PC-9 (cell line): ENCODE measurements at regions not wholly inside any gene's neighbourhood (a gene's known extent, or its start where the extent isn't known, plus 50 kb on each side); places are given as distances from the start of the nearest gene placed in this dataset.

Source experiments
- BruUV-seq: library from RNA; stranded (reverse); fragments of 400-500 nt; replicated peaks from 2 replicates; lab custom pipeline; 2021; lab: Mats Ljungman, UMichigan
- CTCF ChIA-PET: fragments of 300-600 bp; sonication (Branson Sonifier 250); formaldehyde crosslinking; loops from one replicate; lab custom pipeline; 2022; ENCODE audit warnings: antibody characterized with exemption; lab: Charles Lee
- POLR2A ChIA-PET: fragments of 300-600 bp; sonication (Branson Sonifier 250); formaldehyde crosslinking; loops from one replicate; lab custom pipeline; 2022; ENCODE audit warnings: antibody characterized with exemption; ENCODE audit not compliant: unreplicated experiment; lab: Charles Lee
- DNase-seq, 2 experiments: peaks; one replicate each; pipeline versions ENCODE4 v3.0.0 to v3.0.0-alpha.2; 2015 to 2022; ENCODE audit warnings: mixed read lengths in 1 of 2
- H2AFZ ChIP-seq: fragments of 200-600 bp; sonication (generic); 2 replicates; pipeline ENCODE4 v1.8.1; 2017; ENCODE audit warnings: antibody characterized with exemption
- H3F3A ChIP-seq: fragments of 200-600 bp; sonication (generic); 2 replicates; pipeline ENCODE4 v1.8.1; 2017; ENCODE audit warnings: antibody characterized with exemption, mild to moderate bottlenecking, low read depth; ENCODE audit not compliant: insufficient read depth
- H3K27ac ChIP-seq: fragments of 200-600 bp; sonication (generic); 2 replicates; pipeline ENCODE4 v1.6.1; 2016; ENCODE audit warnings: mixed run types
- H3K27me3 ChIP-seq: fragments of 200-600 bp; sonication (generic); 2 replicates; pipeline ENCODE4 v1.6.1; 2016; ENCODE audit warnings: low read depth, mixed run types; ENCODE audit not compliant: insufficient read depth
- H3K36me3 ChIP-seq: fragments of 200-600 bp; sonication (generic); 2 replicates; pipeline ENCODE4 v1.6.1; 2016; ENCODE audit warnings: low read depth, mixed run types
- H3K4me1 ChIP-seq: fragments of 200-600 bp; sonication (generic); replicated peaks from 2 replicates; pipeline ENCODE4 v1.6.1; 2016; ENCODE audit warnings: mixed run types; ENCODE audit not compliant: insufficient read depth
- H3K4me2 ChIP-seq: fragments of 200-600 bp; sonication (generic); 2 replicates; pipeline ENCODE4 v1.6.1; 2017; ENCODE audit warnings: mixed run types
- H3K4me3 ChIP-seq: fragments of 200-600 bp; sonication (generic); 2 replicates; pipeline ENCODE4 v1.6.1; 2016; ENCODE audit warnings: mixed run types
- H3K79me2 ChIP-seq: fragments of 200-600 bp; sonication (generic); 2 replicates; pipeline ENCODE4 v1.6.1; 2017; ENCODE audit warnings: low read depth, mixed run types
- H3K9me2 ChIP-seq: fragments of 200-600 bp; sonication (generic); 2 replicates; pipeline ENCODE4 v1.8.1; 2017; ENCODE audit warnings: mild to moderate bottlenecking; ENCODE audit not compliant: insufficient read depth
- H3K9me3 ChIP-seq: fragments of 200-600 bp; sonication (generic); 2 replicates; pipeline ENCODE4 v1.8.1; 2016; ENCODE audit warnings: low read depth; ENCODE audit not compliant: insufficient read depth
- H4K20me1 ChIP-seq: fragments of 200-600 bp; sonication (generic); 2 replicates; pipeline ENCODE4 v1.8.1; 2017; ENCODE audit not compliant: insufficient read depth
- CTCF ChIP-seq: fragments of 200-600 bp; sonication (generic); conservative IDR thresholded peaks from 2 replicates; pipeline ENCODE4 v1.6.1; 2017; ENCODE audit warnings: mixed run types, antibody characterized with exemption, mild to moderate bottlenecking, moderate library complexity
- EZH2 ChIP-seq: fragments of 200-600 bp; sonication (generic); IDR thresholded peaks from 2 replicates; pipeline ENCODE4 v1.8.0; 2017; ENCODE audit warnings: antibody characterized with exemption, low read depth
- intact Hi-C: fragments of 100-400 bp; cut with micrococcal nuclease; formaldehyde crosslinking; loops from one replicate; pipeline ENCODE4 v1.10.0; 2022; ENCODE audit not compliant: unreplicated experiment

DNA sequence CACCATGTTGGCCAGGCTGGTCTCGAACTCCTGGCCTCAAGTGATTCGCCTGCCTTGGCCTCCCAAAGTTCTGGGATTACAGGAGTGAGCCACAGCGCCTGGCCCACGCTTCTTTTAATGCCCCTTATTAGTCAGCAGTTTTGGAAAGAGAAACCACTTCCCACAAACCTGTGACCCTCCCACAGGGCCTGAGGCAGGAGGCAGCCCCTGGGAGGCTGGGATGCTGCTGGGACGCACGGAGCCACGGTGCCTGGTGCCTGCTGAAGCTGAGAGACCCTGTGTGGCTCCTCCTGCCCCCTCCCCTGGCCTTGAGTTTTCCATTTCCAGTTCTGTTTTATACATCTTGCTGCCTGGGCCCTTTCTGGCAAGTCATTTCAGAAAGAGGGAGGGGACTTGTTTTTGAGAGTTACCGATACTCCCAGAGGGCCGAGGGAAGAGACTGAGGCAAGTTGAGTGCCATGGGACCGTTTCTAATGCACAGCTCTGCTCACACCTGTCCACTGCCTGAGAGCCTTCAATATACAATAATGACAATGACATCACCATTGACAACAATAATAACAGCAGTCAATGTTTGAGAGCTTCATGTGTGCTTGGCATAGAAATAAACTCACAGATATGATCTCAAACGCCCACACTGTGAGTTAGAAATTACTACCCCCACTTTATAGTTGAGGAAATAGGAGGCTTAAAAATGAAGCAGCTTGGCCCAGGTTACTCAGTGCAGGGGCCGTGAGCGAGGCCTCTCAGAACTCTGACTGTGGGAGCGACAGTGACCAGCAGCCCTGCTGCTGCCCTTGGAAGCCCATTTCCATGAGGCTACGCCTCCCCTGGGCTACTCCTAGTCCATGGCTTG lies 78.1 kb upstream of the YWHAQ start:
- H4K20me1 ChIP-seq, result no peaks in the 10 kb centered on the region
- H3K9me3 ChIP-seq, result no peaks in the 10 kb centered on the region
- TF ChIP-seq CTCF, result no peak
- TF ChIP-seq EZH2, result no peak
- H3F3A ChIP-seq, result peaks cover 10% of the 10 kb centered on the region
- ChIA-PET CTCF (no interaction called here), POLR2A (interaction anchor here (0.6 kb wide), 1 partner anchor 311 kb away, joined by 3 read pairs; no protein-coding TSS in a partner anchor)
- H3K79me2 ChIP-seq, result no peaks in the 10 kb centered on the region
- no peak overlapping the region for H3K4me3 ChIP-seq
- no peak overlapping the region for H2AFZ ChIP-seq
- intact Hi-C loops, result no loop called here
- H3K36me3 ChIP-seq, result no peaks in the 10 kb centered on the region
- H3K9me2 ChIP-seq, result no peaks in the 10 kb centered on the region
- no peak for DNase-seq
- no peaks in the 10 kb centered on the region for H3K27me3 ChIP-seq
- no peak overlapping the region for H3K4me2 ChIP-seq
- peaks cover 20% of the 10 kb centered on the region for H3K4me1 ChIP-seq
- no TSS peak for BruUV-seq
- no peak overlapping the region for H3K27ac ChIP-seq

- Histone ChIP-seq H3K4me1 (peaks cover 12% of the 10 kb centered on the region), H3K4me3 (no peak overlapping the region), H3K79me2 (no peaks in the 10 kb centered on the region), H3K4me2 (no peak overlapping the region), H3K27ac (no peak overlapping the region), H3K27me3 (no peaks in the 10 kb centered on the region), H2AFZ (no peak overlapping the region), H3K9me3 (no peaks in the 10 kb centered on the region), H3K36me3 (no peaks in the 10 kb centered on the region), H3F3A (peaks cover 4% of the 10 kb centered on the region; the same call in 1 of the 2 replicates), H3K9me2 (no peaks in the 10 kb centered on the region), H4K20me1 (no peaks in the 10 kb centered on the region)
- intact Hi-C loops, result no loop called here
- BruUV-seq, result no TSS peak
- POLR2A ChIA-PET, result interaction anchor here (0.6 kb wide), 1 partner anchor 311 kb away, joined by 3 read pairs; no protein-coding TSS in a partner anchor
- CTCF ChIA-PET, result no interaction called here
- DNase-seq, result no peak
- TF ChIP-seq EZH2, result no peak
- TF ChIP-seq CTCF, result no peak
Observed at GRCh38 chr2:9709539-9710285, 78.9 kb upstream of the YWHAQ start.

GRCh38 chr2:9710311-9710710 lies 79.5 kb upstream of the YWHAQ start:
- CTCF ChIA-PET, result no interaction called here
- no TSS peak for BruUV-seq
- no peak overlapping the region for H3K27ac ChIP-seq
- H3K4me1 ChIP-seq, result peaks cover 10% of the 10 kb centered on the region; the same call in 1 of the 2 replicates
- intact Hi-C loops, result no loop called here
- no peaks in the 10 kb centered on the region for H3K36me3 ChIP-seq
- no peaks in the 10 kb centered on the region for H3K9me3 ChIP-seq
- H3K4me3 ChIP-seq, result no peak overlapping the region
- H3K4me2 ChIP-seq, result no peak overlapping the region
- no peak overlapping the region for H2AFZ ChIP-seq
- peak; percentile 25 to 66 for DNase-seq
- H3F3A ChIP-seq, result peaks cover 4% of the 10 kb centered on the region; the same call in 1 of the 2 replicates
- H4K20me1 ChIP-seq, result no peaks in the 10 kb centered on the region
- no peaks in the 10 kb centered on the region for H3K27me3 ChIP-seq
- no peak for TF ChIP-seq CTCF
- no peak for TF ChIP-seq EZH2
- H3K79me2 ChIP-seq, result no peaks in the 10 kb centered on the region
- POLR2A ChIA-PET, result no interaction called here
- H3K9me2 ChIP-seq, result no peaks in the 10 kb centered on the region
